ENCODE measurements at regions not wholly inside any gene's neighbourhood (a gene's known extent, or its start where the extent isn't known, plus 50 kb on each side); places are given as distances from the start of the nearest gene placed in this dataset.
"Not testable (repeated sequence)": the region's sequence is repeated elsewhere in the genome, so short reads cannot be mapped to it uniquely, and the experiment has no call there.

DNA sequence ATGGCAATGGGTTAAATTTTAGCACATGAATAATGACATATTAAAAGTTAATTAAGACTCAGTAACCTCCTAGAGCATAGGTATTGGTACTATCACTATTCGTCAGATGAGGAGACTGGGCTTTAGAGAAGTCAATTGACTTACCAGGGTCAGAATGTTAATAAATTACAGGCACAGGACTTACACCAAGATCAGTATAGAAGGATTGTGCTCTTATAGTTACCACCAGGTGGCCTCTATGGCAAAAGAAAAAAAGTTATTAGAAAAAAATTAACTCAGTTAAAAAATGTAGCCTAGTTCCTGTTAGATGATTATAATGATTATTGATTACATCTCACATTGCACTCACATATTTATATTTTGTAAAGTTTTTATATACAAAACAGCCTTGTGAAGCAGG is 1163.7 kb downstream of the FAM181B start:
- DNase-seq (ENCODE audit: low read depth): no peak

DNA sequence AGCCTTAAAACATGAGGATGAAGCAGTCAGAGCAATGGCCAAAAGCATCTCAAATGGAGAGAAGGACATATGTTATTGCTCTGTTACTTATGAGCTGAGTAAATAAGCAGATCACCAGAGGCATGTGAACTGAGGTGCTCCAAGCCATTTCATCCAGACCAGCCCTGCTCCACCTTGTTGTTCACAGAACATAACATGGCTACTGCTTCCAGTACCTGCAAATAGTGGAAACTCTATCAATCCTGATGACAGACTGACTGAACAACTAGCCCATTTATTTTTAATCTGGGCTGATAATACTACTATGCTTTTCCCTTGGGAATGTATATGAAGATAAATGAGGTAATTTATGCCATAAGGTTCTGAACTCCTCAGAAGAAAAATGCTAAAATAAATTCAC is 1164.7 kb downstream of the FAM181B start:
- DNase-seq (ENCODE audit: low read depth): no peak

DNA sequence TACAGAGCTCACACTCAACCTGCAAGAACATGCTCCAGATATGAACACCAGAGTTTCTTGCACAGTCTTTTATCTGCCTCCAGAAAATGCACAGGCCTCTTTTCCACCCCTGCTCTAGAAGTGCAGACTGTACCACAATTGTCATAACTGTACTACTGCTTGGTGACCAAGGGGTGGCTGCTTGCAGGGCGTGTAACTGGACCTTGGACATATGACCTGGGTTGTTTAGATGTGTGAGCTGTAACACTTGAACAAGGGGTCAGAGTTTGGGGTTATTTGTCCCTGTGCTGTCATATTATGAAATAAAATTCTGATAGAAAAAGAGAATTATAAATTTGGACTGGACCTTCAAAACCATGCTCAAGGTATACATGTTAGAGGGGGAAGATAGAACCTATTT is 1185.5 kb downstream of the FAM181B start:
- DNase-seq (ENCODE audit: low read depth): no peak

DNA sequence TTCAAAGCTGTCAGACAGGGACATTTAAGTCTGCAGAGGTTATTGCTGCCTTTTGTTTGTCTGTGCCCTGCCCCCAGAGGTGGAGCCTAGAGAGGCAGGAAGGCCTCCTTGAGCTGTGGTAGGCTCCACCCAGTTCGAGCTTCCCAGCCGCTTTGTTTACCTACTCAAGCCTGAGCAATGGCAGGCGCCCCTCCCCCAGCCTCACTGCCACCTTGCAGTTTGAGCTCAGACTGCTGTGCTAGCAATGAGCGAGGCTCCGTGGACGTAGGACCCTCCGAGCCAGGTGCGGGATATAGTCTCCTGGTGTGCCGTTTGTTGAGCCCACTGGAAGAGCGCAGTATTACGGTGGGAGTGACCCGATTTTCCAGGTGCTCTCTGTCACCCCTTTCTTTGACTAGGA is 1193.9 kb downstream of the FAM181B start:
- not testable (repeated sequence) for DNase-seq (ENCODE audit: low read depth)

DNA sequence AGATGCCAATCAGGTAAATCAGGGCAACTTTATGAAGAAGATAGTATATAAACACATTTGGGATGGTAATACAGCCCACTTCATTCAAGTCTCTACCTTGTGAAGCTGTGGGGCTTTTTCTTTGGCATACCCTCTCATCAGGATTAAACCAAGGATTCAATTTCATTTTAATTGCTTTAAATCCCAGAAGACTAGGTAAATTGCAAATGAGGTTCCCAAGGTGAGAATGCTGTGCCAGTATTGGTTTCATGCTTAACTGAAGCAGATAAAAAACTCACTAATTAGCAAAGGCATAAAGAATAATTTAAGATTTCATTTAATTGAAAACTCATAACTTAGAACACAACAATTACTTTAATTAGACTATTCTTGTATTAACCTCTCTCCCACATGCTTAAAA is 1218.1 kb downstream of the FAM181B start:
- DNase-seq (ENCODE audit: low read depth): no peak

DNA sequence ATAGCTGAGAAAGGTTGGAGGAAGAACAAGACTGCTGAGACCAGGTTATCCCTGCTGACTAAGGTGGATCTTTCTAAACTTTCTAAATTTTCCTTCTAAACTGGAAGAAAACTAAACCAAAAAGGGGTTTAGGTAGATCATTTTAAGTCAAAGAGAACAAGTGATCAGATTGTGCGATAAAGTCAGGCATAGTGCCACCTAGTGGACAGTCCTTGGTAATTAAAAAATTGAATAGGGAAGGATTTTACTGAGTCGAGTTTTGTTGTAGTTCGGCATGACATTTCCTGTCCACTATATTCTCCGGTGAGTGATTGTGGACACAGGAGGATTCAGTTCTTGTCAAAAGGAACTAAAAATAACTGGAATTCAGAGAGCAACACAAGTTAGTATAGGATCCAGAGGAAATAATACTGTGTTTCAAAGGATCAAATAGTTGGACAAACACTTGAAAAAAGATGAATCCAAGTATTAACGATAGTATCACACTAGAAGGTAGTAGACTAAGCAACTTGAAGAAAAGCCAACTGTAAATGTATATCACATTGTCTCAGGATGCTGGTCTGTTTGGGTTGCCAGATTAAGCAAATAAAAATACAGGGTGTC is 1236.4 kb downstream of the FAM181B start:
- peak; percentile 21 for DNase-seq (ENCODE audit: low read depth)

DNA sequence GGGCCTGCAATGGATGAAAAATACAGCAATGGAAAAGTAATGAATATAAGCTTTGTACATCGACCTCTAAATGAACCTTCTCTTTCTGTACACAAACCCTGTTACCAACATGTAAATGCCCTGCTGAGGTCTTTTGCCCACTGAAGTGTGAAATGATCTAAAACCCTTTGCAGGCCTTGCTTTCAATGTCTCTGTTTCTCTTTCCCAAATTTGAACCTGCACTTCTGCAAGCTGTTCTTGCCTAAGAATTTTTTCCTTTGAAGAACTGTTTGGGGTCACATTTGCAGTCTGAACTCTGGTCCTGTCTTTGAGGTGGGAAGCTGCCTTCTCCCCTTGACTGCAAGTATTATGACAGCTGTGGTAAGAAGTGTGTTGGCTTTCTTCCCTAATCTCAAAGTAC is 1237.1 kb downstream of the FAM181B start:
- no peak for DNase-seq (ENCODE audit: low read depth)

DNA sequence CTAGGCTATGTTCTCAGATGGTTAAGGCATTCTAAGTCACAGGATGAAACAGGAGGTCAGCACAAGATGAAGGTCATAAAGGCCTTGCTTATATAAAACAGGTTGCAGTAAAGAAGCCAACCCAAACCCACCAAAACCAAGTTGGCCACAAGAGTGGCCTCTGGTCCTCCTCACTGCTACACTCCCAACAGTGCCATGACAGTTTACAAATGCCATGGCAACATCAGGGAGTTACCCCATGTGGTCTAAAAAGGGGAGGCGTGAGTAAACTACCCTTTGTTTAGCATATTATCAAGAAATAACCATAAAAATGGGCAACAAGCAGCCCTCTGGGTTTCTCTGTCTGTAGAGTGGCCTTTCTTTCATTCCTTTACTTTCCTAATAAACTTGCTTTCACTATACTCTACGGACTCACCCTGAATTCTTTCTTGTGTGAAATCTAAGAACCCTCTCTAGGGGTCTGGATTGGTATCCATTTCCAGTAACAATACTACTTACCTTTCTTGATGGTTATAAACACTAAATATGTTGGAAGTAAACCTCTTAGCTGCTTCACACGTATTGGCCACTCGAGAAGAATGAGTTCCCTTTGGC is 1237.9 kb downstream of the FAM181B start:
- no peak for DNase-seq (ENCODE audit: low read depth)

DNA sequence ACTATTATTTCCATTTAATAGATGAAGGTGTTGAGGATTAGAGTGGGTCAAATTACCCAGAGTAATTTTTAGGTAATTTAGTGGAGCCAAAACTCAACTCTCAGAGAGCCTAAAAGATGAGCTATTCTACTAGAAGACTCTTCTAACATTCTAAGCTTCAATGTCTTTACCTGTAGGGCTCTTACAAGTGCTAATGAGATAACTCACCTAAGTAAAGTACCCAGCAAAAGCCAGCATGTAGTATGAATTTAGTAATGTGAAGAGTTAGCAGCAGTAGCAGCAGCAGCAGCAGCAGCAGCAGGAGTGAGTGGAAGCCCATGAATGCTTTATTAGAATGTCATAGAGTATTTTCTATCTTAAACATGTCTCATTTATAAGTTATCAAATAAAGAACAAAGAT is 1239.2 kb downstream of the FAM181B start:
- no peak for DNase-seq (ENCODE audit: low read depth)

DNA sequence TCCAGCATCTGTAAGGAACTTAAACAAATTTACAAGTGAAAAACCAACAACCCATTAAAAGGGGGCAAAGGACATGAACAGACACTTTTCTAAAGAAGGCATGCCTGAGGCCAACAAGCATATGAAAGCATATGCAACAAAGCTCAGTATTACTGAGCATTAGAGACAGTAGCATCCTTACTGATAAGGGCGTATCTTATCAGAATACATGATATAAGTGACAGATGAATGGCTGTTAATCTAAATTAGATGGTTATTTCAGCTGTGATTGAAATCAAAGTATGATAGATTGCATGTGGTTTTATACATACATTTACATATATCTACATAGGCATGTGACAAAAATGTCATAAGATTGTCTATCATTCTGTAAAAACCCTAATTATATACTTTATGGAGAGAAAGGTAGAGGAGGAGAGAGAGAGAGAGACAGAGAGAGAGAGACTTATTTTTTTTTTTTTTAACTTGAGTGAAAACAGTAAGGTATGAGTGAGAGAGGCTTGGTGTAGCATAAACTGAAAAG is 1240.7 kb downstream of the FAM181B start:
- DNase-seq (ENCODE audit: low read depth): no peak

DNA sequence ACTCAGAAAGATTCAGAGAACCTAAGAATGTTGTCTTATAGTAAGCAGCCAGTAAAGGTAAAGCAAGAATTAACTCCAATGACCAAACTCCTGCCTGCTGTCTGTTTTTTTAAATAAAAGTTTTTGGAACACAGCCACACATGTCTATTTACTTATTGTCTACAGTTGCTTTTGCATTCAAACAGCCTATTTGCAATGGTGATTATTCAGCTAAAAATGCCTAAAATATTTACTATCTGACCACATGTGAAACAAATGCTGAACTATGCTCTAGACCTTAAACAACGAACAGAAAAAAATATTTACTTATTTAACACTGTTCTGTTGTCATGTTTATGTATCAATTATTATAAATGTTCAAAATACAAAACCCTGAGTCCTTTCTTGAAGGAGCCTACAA is 1246.6 kb downstream of the FAM181B start:
- no peak for DNase-seq (ENCODE audit: low read depth)

DNA sequence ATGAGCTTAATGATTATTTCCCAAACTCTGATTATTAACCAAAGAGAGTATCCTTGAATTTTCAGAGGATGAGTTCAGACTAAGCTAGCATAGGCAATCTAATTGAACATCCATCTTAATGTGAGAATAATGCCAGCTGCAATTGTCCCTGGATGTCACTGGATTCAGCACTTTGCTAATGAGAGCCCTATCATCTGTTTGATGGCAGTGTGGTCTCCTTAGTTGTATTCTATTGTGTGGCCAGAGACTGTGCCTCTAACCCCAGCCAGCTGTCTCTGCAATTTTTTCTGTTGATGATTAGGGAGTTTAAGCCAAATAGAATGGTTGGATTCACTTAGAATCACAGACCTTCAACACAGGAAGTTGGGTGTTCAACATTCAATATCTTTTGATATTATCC is 1249.5 kb downstream of the FAM181B start:
- DNase-seq (ENCODE audit: low read depth): no peak

DNA sequence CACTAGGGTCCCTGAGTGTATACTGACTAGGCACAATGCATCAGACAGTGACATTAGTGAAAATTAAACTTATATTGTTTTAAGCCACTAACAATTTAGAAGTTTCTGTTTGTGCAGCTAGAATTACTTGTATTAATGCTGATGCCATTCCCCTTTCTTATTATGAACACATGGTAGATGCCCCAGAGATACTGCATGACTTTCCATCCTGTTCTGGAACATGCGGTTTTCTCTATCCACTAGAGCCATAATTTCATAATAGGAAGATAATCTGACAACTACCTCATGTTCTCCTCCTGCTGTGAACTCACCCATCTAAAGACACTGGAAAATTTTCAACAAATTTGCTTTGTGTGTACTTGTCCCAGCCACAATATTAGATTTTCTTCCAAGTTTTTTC is 1256.4 kb downstream of the FAM181B start:
- DNase-seq (ENCODE audit: low read depth): no peak

DNA sequence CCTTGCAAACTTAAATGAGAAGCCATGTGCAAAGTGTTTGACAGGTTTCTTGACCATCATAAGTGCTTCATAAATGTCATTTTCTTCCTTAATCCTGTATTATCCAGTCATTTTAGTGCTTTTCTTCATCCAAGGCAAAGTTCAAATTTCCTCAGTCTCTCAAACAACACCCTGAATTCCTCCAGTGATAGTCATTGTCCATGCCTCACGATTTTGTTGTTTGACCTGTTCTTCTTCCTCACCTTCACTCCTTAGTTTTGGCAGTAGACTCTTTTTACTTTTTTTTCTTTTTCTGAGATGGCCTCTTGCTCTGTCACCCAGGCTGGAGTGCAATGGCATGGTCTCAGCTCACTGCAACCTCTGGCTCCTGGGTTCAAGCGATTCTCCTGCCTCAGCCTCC is 1257.3 kb downstream of the FAM181B start:
- no peak for DNase-seq (ENCODE audit: low read depth)

DNA sequence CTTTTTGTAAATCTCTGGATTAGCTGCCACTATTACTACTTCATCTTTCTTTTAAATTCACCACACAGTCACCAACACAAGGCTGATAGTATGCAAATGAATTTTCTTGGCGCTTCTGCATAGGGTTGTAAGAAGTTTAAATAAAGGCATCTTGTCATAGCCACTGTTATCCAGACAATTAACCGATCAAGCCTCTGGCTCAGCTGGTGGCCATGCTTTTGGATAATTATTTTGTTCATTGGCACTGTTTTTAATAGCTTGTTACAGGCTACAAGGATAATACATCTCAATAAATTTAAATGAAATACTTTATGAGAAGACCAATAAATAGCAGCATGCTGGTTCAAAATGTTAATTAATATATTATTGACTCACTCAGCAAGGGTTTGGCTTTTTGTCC is 1261.0 kb downstream of the FAM181B start:
- DNase-seq (ENCODE audit: low read depth): no peak

DNA sequence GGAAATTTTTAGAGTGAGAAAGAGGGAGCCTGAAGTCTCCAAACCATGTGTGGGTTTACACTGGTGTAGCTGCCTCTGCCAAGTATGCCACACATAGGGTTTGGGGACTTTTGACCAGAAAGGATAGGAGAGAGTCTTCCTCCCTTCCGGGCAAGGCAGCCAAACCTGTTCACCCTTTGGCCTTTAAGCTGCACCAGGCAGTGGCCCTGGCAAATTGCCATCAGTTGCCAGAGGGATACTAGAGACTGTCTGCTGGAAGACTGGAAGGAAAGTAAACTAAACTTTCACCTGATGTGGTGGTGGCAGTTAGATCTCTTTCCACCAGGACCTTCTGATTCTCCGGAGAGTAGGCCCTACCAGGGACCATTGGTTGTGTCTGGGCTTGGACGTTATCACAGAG is 1263.2 kb downstream of the FAM181B start:
- no peak for DNase-seq (ENCODE audit: low read depth)

DNA sequence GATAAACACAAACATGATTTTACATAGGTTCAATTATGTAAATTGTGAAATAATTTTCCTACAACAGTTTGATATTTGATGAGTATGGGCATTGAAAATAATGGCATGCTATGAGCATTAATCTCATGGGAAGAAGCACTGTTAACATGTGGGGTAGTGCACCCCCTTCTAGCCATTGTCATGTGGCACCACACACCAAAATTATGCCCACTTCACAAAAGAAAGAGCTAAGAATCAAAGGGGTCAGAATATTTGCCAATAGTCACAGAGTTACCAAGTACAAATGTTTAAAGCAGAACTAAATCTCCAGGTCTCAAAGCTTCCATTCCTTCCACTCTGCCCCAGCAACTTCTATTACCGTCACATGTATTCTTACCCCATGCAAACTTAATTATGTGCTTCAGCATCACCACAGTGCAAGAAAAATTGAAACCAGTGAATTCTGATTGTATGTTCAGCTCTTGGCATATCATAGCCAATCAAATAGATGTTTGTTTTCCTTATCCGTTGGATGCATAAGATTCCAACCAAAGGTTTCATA is 1273.8 kb downstream of the FAM181B start:
- no peak for DNase-seq (ENCODE audit: low read depth)

DNA sequence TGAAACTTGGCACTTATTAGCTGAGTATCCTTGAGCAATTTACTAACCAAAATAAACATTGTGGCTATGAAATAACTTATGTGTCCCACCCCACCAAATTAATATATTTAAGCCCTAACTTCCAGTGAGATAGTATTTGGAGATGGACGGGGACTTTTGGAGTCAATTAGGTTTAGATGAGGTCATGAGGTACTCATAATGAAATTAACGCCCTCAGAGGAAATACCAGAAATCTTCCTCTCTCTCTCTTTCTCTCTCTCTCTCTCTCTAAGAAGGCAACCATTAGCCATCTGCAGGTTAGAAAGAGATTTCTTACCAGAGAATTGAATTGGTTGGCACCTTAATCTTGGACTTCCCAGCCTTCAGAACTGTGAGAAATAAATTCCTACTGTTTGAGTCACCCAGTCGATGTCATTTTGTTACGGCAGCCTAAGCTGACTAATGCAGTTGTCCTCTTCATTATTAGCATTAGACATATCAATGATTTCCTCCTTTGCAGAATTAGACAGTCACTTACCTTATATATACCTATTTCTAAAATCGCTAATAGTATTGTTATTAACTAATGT is 1284.0 kb downstream of the FAM181B start:
- peak; percentile 0 for DNase-seq (ENCODE audit: low read depth)

DNA sequence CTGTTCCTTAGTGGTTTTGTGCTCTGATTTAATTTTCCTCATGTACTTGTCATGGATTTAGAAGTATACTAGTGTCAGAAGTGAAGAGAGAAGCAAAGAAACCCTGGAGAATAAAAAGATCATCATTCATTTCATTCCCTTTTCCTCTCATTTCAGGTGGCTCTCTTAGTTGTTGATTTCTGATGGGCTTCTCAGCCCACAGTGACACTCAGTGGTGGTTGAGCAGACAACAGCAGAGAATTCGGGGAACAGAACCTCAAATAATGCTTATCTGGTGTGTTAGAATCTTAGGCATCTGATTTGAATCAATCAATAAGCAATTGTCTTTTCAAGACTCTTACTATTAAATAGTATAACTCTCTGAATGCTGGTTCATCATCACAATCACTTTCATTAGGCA is 1289.4 kb downstream of the FAM181B start:
- no peak for DNase-seq (ENCODE audit: low read depth)

DNA sequence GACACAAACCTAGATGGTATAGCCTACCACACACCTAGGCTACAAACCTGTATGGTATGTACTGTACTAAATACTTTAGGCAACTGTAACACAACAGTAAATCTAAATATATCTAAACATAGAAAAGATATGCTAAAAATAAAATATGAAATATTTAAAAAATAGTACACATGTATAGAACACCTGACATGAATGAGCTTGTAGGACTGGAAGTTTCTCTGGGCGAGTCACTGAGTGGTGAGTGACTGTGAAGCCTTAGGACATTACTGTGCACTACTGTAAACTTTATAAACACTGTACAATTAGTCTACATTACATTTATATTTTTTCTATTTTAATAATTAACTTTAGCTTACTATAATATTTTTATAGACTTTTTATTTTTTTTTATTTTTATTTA is 1301.3 kb downstream of the FAM181B start:
- DNase-seq (ENCODE audit: low read depth): no peak

DNA sequence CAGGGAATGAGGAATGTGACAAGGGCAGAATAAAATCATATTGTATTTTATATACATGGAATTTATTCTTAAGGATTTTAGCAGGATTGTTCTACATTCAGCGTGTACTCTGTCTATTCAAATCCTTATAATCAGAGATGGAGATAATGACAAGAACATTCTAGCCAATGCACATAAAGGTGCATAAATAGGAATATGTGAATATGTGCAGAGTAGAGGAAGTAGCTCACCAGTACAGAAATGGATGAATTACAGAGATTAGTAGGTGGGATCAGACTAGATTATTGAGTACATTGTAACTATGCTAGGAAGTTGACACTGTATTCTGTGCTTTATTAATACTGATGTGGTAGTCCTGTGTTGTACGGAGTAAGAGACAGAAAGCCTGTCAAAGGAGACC is 1308.8 kb downstream of the FAM181B start:
- no peak for DNase-seq (ENCODE audit: low read depth)

DNA sequence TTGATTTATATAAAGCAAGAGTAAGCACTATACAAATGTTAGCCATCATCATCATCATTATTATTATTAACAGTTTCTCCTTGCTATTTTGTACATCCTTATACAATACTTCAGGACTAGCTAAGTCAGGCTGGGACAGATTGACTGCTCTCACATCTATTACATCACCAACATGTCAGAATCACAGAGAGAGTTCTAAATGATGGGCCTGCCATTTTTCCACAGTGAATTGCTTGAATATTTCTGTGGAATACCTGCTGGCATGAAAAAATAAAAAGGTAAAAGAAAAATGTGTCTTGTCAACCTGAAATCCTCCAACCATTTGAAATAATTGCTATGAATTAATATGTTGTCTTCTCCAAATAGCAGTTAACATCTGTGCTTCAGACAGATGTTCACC is 1311.3 kb downstream of the FAM181B start:
- no peak for DNase-seq (ENCODE audit: low read depth)

DNA sequence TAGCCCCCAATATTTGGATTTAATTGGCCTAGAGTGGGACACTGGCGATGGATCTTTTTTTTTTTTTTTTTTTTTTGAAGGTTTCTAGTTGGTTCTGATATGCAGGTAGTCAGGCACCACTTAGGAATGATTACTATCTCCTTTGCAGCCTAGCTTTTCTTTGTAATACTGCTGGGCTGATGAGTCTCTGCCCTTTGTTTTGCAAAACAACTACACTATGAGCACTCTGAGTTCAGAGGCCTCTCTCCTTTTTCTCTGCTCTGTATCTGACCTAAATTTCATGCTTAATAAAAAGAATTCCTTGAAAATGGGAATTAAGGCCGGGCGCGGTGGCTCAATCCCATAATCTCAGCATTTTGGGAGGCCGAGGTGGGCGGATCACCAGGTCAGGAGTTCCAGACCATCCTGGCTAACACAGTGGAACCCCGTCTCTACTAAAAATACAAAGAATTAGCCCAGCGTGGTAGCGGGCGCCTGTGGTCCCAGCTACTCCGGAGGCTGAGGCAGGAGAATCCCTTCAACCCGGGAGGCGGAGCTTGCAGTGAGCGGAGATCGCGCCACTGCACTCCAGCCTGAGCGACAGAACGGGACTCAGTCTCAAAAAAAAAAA is 1312.3 kb downstream of the FAM181B start:
- DNase-seq (ENCODE audit: low read depth): no peak

Measured in iris pigment epithelial cell (primary cell).